HFFc6 (cell line): ENCODE measurements at regions not wholly inside any gene's neighbourhood (a gene's known extent, or its start where the extent isn't known, plus 50 kb on each side); places are given as distances from the start of the nearest gene placed in this dataset.

ENCODE experiments used
- DNase-seq: peaks from one replicate; pipeline ENCODE4 v3.0.0-alpha.2; 2018
- H3K27ac Mint-ChIP-seq: 2 replicates; pipeline ENCODE4 v1.8.0; 2020; ENCODE audit warnings: mild to moderate bottlenecking, mixed read lengths
- H3K27me3 Mint-ChIP-seq: 2 replicates; pipeline ENCODE4 v1.8.0; 2021; ENCODE audit warnings: mild to moderate bottlenecking, moderate library complexity, mixed read lengths; ENCODE audit not compliant: insufficient read depth
- H3K36me3 Mint-ChIP-seq: 2 replicates; pipeline ENCODE4 v1.8.0; 2021; ENCODE audit warnings: low read depth, mixed read lengths
- H3K4me1 Mint-ChIP-seq: 2 replicates; pipeline ENCODE4 v1.8.0; 2020; ENCODE audit warnings: low read depth, mixed read lengths
- H3K4me3 Mint-ChIP-seq: 2 replicates; pipeline ENCODE4 v1.8.0; 2020; ENCODE audit warnings: mild to moderate bottlenecking, moderate library complexity, mixed read lengths
- H3K9me3 Mint-ChIP-seq: 2 replicates; pipeline ENCODE4 v1.8.0; 2020; ENCODE audit warnings: mild to moderate bottlenecking, mixed read lengths
- TF ChIP-seq, protein P1 (sequence below): fragments of 200-600 bp; sonication (generic); IDR thresholded peaks from 2 replicates; pipeline ENCODE4 v1.5.0; 2021; ENCODE audit warnings: antibody characterized with exemption, mild to moderate bottlenecking

DNA sequence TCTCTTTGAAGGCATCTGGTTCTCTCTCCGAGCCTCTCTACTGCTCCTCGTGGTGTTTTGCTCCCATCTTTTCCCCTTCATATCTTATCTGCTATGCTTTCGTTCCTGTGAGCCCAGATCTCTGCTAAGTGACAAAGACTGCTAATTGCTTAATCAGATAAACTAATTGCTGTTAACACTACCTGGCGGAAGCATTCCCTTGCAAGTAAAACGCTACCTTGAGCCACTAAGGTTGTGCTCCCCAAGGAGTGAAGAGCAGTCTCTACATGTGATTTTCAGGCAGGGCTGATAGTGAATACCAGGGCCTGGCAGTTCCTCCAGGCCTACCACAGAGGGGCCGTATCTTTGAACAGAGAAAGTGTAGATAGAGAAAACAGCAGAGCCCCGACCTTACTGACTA, 244.0 kb upstream of the GATB start:
- no peak overlapping the region for H3K27ac Mint-ChIP-seq
- TF ChIP-seq, protein P1, sequence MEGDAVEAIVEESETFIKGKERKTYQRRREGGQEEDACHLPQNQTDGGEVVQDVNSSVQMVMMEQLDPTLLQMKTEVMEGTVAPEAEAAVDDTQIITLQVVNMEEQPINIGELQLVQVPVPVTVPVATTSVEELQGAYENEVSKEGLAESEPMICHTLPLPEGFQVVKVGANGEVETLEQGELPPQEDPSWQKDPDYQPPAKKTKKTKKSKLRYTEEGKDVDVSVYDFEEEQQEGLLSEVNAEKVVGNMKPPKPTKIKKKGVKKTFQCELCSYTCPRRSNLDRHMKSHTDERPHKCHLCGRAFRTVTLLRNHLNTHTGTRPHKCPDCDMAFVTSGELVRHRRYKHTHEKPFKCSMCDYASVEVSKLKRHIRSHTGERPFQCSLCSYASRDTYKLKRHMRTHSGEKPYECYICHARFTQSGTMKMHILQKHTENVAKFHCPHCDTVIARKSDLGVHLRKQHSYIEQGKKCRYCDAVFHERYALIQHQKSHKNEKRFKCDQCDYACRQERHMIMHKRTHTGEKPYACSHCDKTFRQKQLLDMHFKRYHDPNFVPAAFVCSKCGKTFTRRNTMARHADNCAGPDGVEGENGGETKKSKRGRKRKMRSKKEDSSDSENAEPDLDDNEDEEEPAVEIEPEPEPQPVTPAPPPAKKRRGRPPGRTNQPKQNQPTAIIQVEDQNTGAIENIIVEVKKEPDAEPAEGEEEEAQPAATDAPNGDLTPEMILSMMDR: no peak
- H3K4me3 Mint-ChIP-seq: no peak overlapping the region
- no peaks in the 10 kb centered on the region for H3K9me3 Mint-ChIP-seq
- H3K36me3 Mint-ChIP-seq: no peaks in the 10 kb centered on the region
- peaks cover 6% of the 10 kb centered on the region; the same call in 1 of the 2 replicates for H3K27me3 Mint-ChIP-seq
- DNase-seq: no peak
- H3K4me1 Mint-ChIP-seq: no peaks in the 10 kb centered on the region

DNA sequence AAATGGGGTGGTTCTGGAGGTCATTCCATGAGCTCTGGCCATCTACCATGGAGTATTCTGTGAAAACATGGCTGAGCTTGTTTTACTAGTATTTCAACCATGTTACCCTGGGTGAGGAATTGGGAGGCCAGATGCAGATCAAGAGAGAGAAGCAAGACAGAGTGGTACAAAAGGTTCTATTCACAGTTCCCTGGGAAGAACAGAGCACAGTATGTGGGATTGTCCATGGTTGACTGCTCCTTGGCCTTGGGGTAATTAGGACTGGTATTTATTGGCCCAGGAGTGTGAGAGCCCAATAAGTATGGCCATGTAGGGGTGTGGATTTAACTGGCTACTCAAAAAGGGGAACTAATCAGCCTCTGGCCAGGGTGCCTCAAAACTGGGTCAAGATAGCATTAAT, 239.7 kb upstream of the GATB start:
- H3K27ac Mint-ChIP-seq: no peak overlapping the region
- peaks cover 2% of the 10 kb centered on the region for H3K27me3 Mint-ChIP-seq
- no peaks in the 10 kb centered on the region for H3K4me1 Mint-ChIP-seq

DNA sequence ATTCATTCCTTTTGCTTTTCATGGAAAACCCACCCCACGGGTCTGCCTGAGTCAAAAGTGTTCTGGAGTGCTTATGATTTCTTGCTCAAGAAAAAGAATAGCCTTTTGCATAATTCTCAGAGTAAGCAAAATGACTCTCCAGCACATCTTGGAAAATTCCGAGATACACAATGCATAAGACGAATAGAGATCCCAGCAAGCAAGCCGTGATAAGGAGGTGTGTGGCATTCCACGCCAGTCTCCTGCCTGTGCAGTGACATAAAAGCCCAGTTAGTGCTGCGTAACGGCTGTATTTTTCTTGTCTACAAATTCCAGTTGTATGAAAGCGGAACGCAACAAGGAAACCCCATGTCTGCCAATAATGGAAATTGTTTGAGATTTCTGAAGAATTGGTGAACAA, 237.9 kb upstream of the GATB start:
- no peak for DNase-seq
- TF ChIP-seq, protein P1: no peak
- no peaks in the 10 kb centered on the region; the same call in 1 of the 2 replicates for H3K4me1 Mint-ChIP-seq

More for the DNA sequence above, 239.7 kb upstream of the GATB start:
- TF ChIP-seq, protein P1: no peak
- H3K36me3 Mint-ChIP-seq: no peaks in the 10 kb centered on the region
- DNase-seq: no peak
- no peak overlapping the region for H3K4me3 Mint-ChIP-seq
- no peaks in the 10 kb centered on the region for H3K9me3 Mint-ChIP-seq

DNA sequence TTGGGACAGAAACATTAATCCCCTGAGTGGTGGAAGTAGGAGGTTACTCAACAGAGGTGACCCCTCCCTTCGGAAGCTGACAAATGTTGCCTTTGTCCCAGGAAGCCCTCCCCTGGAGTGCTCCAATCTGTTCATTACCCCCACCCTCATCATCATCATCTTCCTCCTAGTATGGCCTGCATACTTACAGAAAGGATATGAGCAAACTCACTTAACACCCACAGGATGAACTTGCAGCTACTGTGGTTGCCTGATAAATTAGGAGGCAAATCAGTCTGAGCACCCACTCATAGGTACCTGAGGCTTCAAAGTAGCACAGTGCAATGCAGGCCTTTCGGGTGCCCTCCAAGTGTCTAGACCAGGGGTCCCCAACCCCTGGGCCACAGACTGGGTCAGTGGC, 236.7 kb upstream of the GATB start:
- Mint-ChIP-seq H3K27me3 (no peaks in the 10 kb centered on the region; the same call in 1 of the 2 replicates), H3K36me3 (no peaks in the 10 kb centered on the region), H3K27ac (no peak overlapping the region), H3K9me3 (no peaks in the 10 kb centered on the region), H3K4me1 (peaks cover 12% of the 10 kb centered on the region), H3K4me3 (no peak overlapping the region)
- DNase-seq: no peak
- TF ChIP-seq, protein P1: no peak

More for the DNA sequence above, 237.9 kb upstream of the GATB start:
- H3K27ac Mint-ChIP-seq: no peak overlapping the region
- H3K9me3 Mint-ChIP-seq: no peaks in the 10 kb centered on the region
- H3K36me3 Mint-ChIP-seq: no peaks in the 10 kb centered on the region
- H3K27me3 Mint-ChIP-seq: no peaks in the 10 kb centered on the region; the same call in 1 of the 2 replicates
- no peak overlapping the region for H3K4me3 Mint-ChIP-seq

DNA sequence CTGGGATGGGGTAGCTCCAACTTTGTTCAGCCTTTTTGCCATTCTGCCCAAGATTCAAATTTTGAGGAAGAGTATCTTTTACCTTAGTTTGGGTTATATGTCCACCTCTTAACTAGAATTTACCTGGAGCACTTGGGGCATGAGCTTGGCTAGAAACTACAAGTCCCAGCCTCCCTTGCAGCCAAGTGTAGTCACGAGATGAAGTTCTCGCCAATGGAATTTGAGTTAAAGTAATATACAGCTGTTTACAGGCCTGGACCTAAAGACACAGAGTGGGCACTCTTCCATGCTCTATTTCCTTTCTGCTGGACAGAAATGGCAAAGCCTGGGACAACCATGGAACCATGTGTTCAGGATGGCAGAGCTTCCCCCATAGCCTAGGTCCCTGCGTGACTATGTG, 233.6 kb upstream of the GATB start:
- Mint-ChIP-seq H3K9me3 (no peaks in the 10 kb centered on the region; the same call in 1 of the 2 replicates), H3K4me3 (no peak overlapping the region), H3K36me3 (no peaks in the 10 kb centered on the region), H3K27me3 (no peaks in the 10 kb centered on the region; the same call in 1 of the 2 replicates), H3K4me1 (peaks cover 42% of the 10 kb centered on the region), H3K27ac (no peak overlapping the region)
- no peak for DNase-seq
- TF ChIP-seq, protein P1: no peak

DNA sequence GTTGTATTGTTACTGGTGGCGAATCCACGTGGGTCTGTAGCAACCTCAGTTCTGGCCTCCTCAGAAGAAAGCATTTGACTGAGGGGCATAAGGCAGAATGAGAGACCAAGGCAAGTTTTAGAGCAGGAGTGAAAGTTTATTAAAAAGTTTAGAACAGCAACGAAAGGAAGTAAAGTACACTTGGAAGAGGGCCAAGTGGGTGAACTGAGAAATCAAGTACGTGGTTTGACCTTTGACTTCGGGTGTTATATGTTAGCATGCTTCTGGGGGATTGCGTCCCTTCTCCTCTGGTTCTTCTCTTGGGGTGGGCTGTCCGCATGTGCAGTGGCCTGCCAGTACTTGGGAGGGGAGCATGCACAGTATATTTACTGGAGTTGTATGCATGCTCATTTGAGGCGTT, 232.7 kb upstream of the GATB start:
- no peaks in the 10 kb centered on the region for H3K36me3 Mint-ChIP-seq
- H3K27me3 Mint-ChIP-seq: no peaks in the 10 kb centered on the region; the same call in 1 of the 2 replicates
- no peaks in the 10 kb centered on the region; the same call in 1 of the 2 replicates for H3K9me3 Mint-ChIP-seq
- H3K4me3 Mint-ChIP-seq: no peak overlapping the region
- H3K4me1 Mint-ChIP-seq: peaks cover 52% of the 10 kb centered on the region
- no peak for DNase-seq
- TF ChIP-seq, protein P1: no peak
- H3K27ac Mint-ChIP-seq: no peak overlapping the region
